Stimulated activated CD4-positive, alpha-beta T cell treated with anti-CD3 and anti-CD28 coated beads, Interleukin-1b, Interleukin-23, amount 100 ng/mL, for 48 hours (primary cell): ENCODE measurements at regions not wholly inside any gene's neighbourhood (a gene's known extent, or its start where the extent isn't known, plus 50 kb on each side); places are given as distances from the start of the nearest gene placed in this dataset.
"Not testable (repeated sequence)": the region's sequence is repeated elsewhere in the genome, so short reads cannot be mapped to it uniquely, and the experiment has no call there.

Source experiments
- DNase-seq: peaks from one replicate; pipeline ENCODE4 v3.0.0-alpha.2; 2020

DNA sequence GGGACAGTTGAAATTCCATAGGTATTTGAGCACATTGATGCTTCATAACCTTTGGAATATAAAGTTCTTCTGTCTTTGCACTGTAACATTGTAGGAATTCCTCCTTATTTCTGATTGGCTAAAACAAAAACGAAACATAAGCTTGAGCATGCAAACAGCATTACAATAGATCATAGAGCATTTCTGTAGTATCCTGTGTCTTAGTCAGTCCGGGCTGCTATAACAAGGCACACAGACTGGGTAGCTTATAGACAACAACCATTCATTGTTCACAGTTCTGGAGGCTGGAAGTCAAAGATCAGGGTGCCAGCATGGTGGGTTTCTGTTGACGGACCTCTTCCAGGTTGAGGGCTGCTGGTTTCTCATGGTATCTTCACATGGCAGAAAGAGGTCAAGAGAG, 188.7 kb upstream of the SOX21 start:
- DNase-seq, result no peak

DNA sequence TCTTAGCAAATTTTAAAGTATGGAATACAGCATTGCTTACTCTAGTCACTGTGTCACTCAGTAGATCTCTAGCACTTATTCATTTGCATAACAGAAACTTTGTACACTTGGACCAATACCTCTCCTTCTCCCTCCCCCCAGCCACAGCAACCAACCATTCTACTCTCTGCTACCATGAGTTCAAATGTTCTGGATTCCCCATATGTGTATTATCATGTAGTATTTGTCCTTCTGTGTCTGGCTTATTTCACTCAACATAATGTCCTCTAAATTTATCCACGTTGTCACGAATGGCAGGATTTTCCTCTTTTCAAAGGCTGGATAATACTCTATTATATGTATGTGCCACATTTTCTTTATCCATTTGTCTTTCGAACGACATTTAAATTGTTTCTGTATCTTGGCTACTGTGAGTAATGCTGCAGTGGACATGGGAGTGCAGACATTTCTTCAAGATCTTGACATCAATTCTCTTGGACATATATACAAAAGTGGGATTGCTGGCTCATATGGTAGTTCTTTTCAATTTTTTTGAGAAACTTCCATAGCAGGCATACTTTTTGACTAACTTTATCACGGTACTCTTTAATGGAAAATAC, 184.5 kb upstream of the SOX21 start:
- DNase-seq, result no peak

- DNase-seq, result no peak
These were observed 183.9 kb upstream of the SOX21 start for GRCh38 chr13:94896238-94896637.

DNA sequence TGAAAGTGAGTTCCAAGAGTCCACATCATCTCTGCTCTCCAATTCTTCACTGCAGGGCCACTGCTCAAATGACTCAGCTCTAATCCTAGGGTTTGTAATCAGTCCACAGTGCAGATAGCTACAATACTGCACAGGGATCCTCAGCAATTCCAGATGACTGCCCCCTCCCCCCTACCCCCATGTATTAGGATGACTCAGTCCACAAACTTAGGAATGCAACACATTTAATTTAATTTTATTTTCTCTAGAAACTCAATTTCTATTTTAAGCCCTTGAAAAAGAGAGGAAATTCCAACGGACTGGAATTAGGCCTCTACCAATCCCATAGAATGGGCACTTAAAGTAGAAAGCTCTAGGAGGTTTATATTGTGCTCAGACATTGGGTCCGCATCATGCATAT, 173.8 kb upstream of the SOX21 start:
- no peak for DNase-seq

- no peak for DNase-seq
These were observed 168.1 kb upstream of the SOX21 start for GRCh38 chr13:94880463-94880862.

DNA sequence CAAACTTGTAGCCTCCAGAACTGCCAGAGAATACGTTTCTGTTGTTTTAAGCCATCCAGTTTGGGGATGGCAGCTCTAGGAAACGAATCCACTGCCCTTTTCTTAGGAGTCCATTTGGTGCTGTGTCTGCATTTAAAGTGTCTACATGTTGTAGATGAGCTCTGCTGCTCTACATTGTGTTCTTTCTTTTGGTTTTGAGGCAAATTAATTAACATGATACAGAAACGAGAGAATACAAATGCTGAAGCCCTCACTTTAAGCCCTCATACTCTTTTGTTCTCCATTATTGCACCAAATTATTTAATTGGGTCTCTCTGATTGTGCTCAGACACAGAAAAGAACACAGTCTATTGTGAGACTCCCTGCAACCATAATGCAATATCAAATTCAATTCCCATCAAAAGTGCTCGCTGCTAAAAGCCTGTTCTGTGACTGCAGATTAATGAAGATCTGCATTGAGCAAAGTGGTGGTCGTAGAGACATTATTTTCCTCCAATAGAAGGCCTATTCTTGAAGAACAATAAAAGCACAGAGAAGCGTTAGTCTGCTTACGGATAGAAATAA, 166.3 kb upstream of the SOX21 start:
- DNase-seq, result no peak

DNA sequence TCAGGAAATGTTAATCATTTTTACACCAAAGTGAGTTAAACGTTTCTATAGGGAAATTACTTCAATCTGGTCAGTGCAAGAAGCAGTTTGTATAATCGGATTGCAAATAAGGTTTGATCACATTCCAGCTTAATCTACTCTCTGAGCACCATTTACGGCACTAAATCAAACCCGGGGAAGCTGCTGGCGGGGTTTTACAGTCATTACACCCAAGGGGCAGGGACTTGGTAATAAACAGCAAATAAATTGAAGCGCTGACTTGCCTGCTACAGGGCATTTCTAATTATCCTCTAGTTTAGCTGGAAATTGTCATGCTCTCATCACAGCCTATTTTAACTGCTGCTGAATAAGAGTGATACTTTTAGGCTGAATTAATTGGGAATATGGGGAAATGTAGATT, 152.1 kb upstream of the SOX21 start:
- DNase-seq, result no peak

DNA sequence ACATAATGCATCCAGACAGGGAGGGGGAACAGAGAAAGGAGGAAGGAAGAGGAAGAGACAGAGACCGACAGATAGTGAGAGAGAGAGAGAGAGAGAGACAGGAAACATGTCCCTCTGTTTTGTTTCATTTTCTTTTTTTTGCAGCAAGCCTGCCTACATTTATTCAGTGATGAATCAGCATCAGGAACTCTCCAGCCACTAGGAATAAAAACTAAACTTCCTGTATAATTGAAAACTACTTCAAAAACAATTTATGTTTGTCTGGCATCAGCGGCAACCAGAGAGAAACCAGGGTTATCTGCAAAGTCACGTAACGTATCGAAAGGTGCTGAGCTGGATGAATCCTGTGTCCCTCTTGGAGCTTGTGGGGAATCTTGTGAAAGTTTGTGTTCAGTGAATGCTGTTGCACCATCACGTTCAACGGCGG, 148.6 kb upstream of the SOX21 start:
- no peak for DNase-seq

- no peak for DNase-seq
These were observed 147.5 kb upstream of the SOX21 start for GRCh38 chr13:94859811-94860210.

- no peak for DNase-seq
These were observed 146.9 kb upstream of the SOX21 start for GRCh38 chr13:94859278-94859691.

GRCh38 chr13:94858856-94859255, 146.5 kb upstream of the SOX21 start:
- no peak for DNase-seq

DNA sequence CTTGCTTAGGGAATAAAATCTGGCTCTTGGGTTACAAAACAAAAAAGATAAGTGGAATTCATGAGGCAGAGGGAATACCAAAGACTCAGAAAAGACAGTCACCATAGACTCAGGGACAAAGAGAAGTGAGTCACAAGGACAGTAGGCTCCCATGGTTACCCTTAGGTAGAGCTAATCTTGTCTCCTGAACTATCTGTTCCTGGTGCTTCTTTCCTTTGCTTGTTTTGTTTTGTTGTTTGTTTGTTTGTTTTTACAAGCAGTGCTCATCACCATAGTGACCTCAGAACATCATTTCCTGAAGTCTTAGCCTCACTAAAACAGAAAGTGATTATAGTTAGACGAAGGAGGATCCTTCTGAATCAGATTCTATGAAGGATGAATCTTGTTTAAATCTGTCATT, 142.3 kb upstream of the SOX21 start:
- no peak for DNase-seq

DNA sequence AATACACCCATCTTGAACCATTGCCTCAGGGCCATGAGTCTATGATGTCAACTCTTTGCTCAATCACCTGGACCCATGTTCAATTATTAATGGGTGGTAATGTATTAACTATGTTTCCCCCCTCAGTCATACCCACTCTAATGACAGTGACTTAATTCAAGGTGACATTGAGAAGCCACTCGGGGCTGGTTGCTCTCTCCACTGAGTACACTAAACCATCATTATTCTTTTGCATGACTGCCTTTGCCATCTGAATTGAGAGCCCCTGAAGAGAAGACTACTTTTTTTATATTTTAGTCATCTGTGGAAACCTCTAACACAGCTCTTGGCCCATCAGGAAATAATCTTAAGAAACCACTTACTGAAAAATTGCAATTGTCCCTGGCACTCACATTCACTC, 139.2 kb upstream of the SOX21 start:
- DNase-seq, result no peak

DNA sequence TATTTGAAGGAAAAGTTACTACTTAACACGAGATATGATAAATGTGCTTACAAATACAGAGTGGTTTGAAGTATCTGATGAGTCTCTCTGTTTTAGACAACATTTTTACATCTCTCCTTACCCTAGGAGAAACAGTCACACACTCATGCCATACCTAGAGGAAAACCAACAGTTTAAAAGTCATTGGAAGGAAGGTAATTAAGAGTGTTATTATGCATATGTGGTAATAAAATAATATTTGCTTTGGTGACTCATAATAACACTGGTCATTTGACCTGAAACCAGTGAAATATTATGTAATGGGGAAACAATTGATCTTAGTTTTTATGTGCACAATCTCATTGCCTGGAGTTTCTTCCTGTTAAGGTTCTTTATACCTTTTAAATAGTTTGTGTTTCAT, 136.9 kb upstream of the SOX21 start:
- DNase-seq, result no peak

GRCh38 chr13:94842901-94843300, 130.6 kb upstream of the SOX21 start:
- DNase-seq, result no peak

GRCh38 chr13:94837056-94837455, 124.7 kb upstream of the SOX21 start:
- not testable (repeated sequence) for DNase-seq

DNA sequence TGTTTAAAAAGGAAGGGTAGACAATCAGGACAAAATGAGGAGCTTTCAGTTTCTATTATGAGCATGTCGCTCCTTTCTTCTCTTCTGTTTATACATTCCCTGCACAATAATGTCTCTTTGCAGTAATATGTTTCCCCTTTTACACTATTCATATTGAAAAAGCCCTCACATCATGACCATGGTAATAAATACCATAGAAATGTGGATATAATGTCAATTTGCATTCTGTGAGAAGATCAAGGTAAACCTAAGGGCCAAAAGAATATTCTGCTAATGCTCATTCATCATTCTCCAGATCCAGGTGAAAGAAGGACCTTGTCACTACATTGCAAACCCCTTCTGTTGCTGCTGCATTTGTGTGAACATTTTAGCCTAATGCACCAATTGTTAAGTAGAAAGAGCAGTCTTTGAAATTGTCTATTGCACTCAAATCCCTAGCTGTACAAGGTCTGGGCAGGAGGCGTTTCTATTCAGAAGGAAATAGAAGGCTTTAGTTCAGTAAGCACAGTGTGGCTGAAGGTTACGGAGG, 117.6 kb upstream of the SOX21 start:
- DNase-seq, result no peak

GRCh38 chr13:94829185-94829836, 117.0 kb upstream of the SOX21 start:
- DNase-seq, result no peak

DNA sequence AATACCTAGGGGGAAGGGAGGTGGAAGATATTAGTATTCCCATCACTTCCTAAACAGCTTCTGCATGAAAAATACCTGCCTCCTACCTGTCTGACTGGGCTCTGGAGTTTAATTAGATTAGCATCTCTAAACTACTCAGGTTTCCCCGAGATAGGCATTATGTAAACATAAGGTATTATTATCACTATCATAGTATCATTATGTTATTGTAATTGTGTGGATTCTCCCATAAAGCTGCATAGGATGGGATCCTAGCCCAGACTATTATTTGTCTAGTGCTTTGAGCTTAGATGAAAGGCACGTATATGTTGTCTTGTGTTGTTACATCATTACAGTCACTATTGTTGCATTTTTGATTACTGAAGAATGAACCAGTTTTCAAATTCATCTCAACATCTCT, 115.2 kb upstream of the SOX21 start:
- no peak for DNase-seq

DNA sequence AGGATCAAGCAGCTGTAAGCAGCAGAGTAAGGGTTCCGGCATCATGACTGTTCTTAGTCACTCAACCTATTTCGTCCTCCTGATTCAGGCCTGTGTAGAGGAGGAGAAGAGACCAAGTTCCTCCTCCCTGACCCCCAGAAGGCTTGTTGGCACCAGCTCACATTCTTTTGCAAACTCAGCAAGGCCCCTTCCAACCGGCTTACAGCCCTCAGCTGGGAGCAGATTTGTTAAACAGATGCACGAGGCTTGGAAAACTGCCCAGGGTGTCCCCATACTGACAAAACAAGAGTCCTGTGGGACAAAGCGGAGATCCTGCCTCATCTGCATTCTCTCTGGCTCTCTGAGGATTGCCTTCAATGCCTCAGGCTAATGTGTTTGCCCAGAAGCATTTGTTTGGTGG, 113.2 kb upstream of the SOX21 start:
- no peak for DNase-seq

- no peak for DNase-seq
These were observed 112.3 kb upstream of the SOX21 start for GRCh38 chr13:94824601-94825000.

DNA sequence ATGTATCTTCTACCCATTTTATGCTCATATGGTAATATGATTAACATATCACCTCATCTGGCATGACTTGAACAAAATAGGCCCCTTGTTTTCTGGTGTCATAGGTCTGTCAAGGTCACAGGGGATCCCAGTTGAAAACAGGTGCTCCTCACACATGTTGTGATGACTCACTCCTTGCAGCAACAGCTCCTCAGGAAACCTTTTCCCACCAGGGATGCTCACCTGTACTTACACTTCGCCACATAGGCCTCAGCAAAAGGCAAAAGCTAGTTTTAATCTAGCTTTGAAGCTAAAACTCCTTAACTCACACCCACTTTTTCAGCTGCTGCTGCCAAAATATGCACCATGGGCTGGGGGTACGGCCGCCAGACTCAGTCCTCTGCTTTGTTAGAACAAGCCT, 110.0 kb upstream of the SOX21 start:
- no peak for DNase-seq

GRCh38 chr13:94816256-94816655, 103.9 kb upstream of the SOX21 start:
- DNase-seq, result no peak

DNA sequence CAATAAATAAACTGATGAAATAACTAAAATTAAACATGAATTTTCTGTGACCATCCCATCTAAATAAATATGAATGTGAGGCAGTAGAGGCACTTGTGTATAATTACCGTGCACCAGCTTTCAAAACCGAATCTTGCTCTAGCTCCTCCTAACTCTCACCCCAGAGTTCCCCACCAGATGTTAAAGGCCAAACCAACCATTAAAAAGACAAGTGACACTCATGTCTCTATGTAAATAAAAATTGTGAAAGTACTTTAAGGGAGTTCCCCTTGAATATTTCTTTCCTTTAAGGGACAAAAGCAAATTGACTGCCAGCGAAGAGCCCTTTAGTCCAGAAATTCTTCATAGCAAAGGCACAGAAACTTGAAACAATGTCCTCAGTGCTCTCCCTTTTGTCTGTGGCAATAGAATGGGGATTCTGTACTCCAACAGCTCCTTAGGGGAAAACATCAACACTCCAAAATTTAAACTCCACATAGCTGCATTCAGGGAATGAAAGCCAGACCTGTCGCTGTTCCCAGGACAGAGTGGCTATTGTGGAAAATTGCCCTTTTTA, 101.7 kb upstream of the SOX21 start:
- DNase-seq, result no peak
